HL-60/S4 treated with phorbol 12-myristate 13-acetate at 8.2 ng/mL for 4 days and 3 days (cell line): ENCODE measurements at regions not wholly inside any gene's neighbourhood (a gene's known extent, or its start where the extent isn't known, plus 50 kb on each side); places are given as distances from the start of the nearest gene placed in this dataset.

ENCODE experiments used
- in situ Hi-C: fragments of 300-500 bp; cut with MboI; formaldehyde crosslinking; loops from 2 replicates; pipeline ENCODE4 v1.15.0; 2022; ENCODE audit warnings: low sequenced_read_pairs

DNA sequence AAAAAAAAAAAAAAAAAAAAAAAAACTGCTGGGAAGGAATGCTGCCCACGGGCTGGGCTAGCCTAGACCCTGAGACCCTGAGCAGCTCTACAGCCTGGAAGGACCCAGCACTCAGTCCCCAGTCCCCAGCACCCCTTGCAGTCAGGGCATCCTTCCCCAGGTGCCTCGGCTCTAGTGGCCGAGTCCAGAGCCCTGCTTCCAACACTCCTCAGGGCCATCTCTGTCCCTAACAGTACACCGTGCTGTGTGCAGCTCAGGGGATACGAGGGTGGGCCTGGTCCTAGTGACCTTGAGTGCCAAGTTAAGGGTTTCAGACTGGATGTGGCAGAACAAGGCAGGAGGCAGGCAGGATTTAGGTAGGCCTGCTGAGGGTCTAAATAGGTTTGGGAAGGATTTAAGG, 50.2 kb upstream of the LRP8 start:
- in situ Hi-C loops: no loop called here

- in situ Hi-C loops: no loop called here
Observed at GRCh38 chr1:53378932-53379661, 51.2 kb upstream of the LRP8 start.

GRCh38 chr1:53379662-53380002, 51.8 kb upstream of the LRP8 start:
- in situ Hi-C loops: no loop called here

DNA sequence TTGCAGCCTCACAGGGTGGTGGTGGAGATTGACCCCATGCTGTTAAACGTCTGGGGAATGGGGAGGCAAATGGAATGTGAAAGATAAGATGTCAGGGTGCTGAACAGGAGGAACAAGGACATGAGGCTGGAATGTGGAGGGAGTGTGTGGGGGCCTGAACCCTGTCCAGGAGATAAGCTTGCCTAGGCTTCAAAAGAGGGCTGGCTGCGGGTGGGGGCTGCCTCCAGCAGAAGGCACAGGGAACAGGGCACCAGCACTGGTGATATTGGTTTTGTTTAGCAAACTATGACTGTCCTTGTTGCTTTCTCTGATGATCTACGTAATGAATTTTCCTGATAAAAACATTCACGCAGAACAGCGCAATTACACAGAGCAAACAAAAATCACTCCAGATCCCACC, 52.4 kb upstream of the LRP8 start:
- in situ Hi-C loops: no loop called here

DNA sequence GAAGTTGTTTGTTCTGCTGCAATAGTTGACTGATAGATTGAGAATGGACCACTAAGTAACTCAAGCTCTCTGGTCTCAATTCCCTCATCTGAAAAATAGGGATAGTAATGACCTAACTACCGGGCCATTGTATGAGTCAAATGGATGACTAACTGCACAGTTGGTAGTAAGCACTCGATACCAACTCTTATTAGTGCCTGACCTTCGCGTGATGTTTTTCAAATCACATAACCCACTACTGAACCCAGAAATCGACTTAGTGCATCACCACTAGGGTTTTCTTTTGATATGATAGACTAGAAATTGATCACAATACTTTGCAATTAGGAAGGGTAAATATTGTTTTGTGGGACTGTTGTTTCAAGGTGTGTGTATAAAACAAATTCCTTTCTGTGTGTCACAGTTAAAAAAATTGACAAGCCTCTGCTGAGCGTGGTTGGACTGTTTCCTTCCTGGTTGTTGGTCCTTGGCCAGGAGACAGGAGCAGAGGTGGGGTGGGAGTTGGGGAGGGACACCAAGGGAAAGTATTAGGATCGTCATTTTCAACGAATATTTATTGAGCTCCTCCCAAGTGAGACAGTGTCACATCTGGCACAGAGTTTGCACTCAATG, 54.0 kb upstream of the LRP8 start:
- in situ Hi-C loops: no loop called here

DNA sequence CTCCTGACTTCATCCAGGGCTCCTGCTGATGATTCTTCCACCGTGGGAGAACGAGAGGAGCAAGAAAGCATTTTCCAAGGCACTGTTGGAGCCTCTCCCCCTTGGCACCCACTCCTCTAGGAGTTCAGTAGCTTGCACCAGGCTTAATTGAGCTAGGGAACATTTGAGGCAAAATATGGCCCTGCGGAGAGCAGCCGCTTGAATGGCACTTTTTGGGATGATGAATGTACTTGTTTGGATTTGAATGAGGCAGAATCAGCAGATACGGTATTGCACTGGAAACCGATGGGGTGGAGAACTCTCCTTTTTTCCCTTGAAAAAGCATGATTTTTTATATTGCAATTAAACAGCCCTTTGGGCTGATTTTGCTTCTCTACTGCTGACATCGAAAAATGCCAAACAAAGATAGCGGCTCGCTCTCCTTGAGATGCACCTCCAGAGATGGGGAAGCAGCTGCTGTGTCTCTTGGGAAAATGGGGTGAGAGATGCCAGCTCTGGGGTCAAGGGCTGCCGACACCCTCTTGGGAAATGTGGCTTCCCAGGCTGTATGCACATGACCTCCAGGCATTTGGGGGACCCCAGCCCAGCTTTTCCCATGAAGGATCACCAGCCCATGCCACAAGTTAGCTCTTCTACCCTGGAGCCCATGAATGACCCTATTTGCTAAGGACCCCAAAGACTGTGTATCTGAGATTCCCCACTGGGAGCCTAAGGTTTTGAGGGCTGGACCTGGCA, 55.4 kb upstream of the LRP8 start:
- in situ Hi-C loops: no loop called here

DNA sequence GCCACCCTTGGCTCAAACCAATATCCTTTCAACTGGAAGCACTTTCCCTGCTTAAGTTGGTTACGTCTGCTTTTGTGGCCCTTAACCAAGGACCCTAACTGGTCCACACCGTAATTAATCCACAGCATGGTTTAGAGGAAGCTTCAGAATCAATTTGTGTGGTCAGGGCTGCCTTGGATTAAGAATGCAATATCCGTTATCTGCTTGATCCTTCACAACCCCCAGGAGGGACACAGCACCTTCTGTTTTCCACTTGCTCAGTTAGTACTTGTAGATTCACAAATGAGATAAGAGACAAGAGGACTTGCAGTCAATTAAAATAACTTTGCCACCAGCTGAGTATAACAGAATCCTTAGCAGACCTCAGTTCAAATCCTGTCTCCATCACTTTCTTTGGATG, 56.9 kb upstream of the LRP8 start:
- in situ Hi-C loops: no loop called here

- in situ Hi-C loops: no loop called here
Observed at GRCh38 chr1:53385276-53386225, 57.7 kb upstream of the LRP8 start.

DNA sequence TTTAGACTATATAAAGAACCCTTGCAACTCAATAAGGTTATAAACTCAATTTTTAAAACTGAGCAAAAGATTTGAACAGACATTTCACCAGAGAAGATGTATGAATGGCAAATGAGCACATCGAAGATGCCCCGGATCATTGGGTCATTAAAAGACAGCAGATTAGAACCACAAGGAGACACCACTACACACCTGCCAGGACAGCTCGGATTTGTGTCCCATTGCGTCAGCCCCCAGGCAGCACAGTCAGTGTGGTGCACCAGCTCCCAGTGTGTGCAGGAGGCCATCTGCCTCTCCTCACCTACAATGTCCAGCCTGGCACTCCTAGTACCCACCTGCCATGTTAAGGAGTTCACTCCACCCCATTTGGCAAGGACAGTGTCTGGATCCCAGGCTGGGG, 61.1 kb upstream of the LRP8 start:
- in situ Hi-C loops: no loop called here

GRCh38 chr1:53390261-53390660, 62.4 kb upstream of the LRP8 start:
- in situ Hi-C loops: loop anchor here (10.0 kb wide), 1 partner anchor 105 kb away; no protein-coding TSS in a partner anchor

DNA sequence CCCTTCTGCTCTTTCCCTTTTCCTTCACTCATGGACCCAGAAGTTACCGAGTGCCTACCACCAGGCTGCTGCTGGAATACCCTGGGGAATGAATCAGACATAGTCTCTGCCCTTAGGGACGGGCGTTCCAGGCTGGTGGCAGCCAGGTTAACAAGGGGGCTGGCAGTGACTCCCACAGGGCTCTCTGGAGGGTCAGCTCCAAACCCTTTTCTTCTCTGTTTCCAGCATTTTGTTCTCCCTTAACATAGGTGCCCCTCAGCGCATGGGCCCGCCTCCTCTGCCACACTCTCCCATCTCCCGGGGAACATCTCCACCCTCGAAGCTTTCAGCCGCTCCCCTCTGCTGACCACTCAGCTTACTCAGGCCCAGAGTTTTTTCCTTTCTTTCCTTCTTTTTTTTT, 62.9 kb upstream of the LRP8 start:
- in situ Hi-C loops: loop anchor here (10.0 kb wide), 1 partner anchor 106 kb away; no protein-coding TSS in a partner anchor

- in situ Hi-C loops: loop anchor here (10.0 kb wide), 1 partner anchor 106 kb away; no protein-coding TSS in a partner anchor
Observed at GRCh38 chr1:53391296-53391695, 63.4 kb upstream of the LRP8 start.

GRCh38 chr1:53391982-53392381, 64.1 kb upstream of the LRP8 start:
- in situ Hi-C loops: loop anchor here (10.0 kb wide), 1 partner anchor 107 kb away; no protein-coding TSS in a partner anchor

- in situ Hi-C loops: loop anchor here (10.0 kb wide), 1 partner anchor 108 kb away; no protein-coding TSS in a partner anchor
Observed at GRCh38 chr1:53392460-53392859, 64.6 kb upstream of the LRP8 start.

DNA sequence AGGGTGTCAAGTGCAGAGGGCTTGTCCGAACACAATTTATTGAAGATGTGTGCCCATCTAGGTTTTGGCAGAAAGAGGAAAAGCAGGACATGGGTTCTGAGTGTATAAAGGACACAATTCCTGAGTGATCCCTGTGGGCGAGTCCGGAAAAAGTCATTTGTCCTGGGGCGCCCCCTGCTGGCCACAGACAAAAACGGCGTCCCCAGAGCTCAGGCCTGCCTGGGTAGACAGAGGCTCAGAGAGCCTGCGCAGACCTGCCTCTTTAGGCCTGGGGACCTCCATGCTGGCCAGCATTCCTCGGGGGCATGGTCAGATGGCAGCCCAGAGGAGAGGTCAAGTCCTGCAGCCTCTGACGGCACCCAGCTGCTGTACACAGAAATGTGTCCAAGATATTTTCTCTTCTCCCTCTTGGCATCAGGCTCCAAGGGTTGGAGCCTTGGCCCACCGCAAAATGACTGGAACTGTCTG, 65.5 kb upstream of the LRP8 start:
- in situ Hi-C loops: loop anchor here (10.0 kb wide), 1 partner anchor 109 kb away; no protein-coding TSS in a partner anchor

GRCh38 chr1:53394306-53394705, 64.9 kb upstream of the DMRTB1 start:
- in situ Hi-C loops: loop anchor here (10.0 kb wide), 1 partner anchor 110 kb away; no protein-coding TSS in a partner anchor

DNA sequence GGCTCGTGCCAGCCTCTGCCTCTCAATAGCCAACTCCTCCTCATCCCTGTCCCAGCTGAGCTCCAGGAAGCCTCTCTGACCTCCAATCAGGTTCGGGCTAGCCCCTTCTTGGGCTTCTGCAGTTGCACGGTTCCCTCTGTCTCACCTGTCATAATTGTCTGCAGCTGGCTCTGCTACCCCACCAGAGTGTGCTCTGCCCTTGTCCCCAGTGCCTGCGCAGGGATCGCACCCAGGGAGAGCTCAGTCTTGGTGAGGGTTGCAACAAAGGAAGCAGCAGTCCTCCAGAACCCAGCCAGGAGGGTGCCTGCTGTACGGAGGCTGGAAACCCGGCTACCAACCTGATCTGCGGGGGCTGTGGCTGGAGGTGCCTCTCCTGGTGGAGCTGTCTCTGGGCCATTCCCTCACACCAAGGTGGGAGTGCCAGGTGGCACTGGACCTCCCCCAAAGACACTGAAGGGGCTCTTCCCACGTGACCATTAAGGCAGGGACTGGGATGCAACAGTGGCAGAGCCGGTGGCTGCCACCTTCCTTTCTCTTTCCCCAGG, 63.5 kb upstream of the DMRTB1 start:
- in situ Hi-C loops: loop anchor here (10.0 kb wide), 1 partner anchor 111 kb away; no protein-coding TSS in a partner anchor

GRCh38 chr1:53396573-53397268, 62.5 kb upstream of the DMRTB1 start:
- in situ Hi-C loops: loop anchor here (10.0 kb wide), 1 partner anchor 112 kb away; no protein-coding TSS in a partner anchor

- in situ Hi-C loops: loop anchor here (10.0 kb wide), 1 partner anchor 113 kb away; no protein-coding TSS in a partner anchor
Observed at GRCh38 chr1:53398091-53398490, 61.1 kb upstream of the DMRTB1 start.
